ENCODE measurements at regions not wholly inside any gene's neighbourhood (a gene's known extent, or its start where the extent isn't known, plus 50 kb on each side); places are given as distances from the start of the nearest gene placed in this dataset.

GRCh38 chr7:42603496-42603895 is 308.4 kb downstream of the C7orf25 start:
- Histone ChIP-seq H3K4me3 (no peak overlapping the region), H3K36me3 (ENCODE audit: insufficient read depth in 1 of 2, low read depth in 1 of 2) (no peaks in the 10 kb centered on the region), H3K9me3 (no peaks in the 10 kb centered on the region), H3K4me1 (no peaks in the 10 kb centered on the region), H3K27me3 (ENCODE audit: insufficient read depth in 3 of 3, low read length in 2 of 3) (no peaks in the 10 kb centered on the region), H3K27ac (no peak overlapping the region)
- no peak for ATAC-seq
- 84 to 92% (median 91%) methylated on average over 2 of the region's 2 CpGs for WGBS, 3 donors
- no peak for TF ChIP-seq CTCF (IDR thresholded peaks at IDR 0.05)
- intact Hi-C loops (cut with DNase I), result no loop called here
- no peak for DNase-seq

- Histone ChIP-seq H3K27me3 (ENCODE audit: insufficient read depth in 3 of 3, low read length in 2 of 3) (no peaks in the 10 kb centered on the region), H3K4me1 (no peaks in the 10 kb centered on the region), H3K27ac (no peak overlapping the region), H3K9me3 (no peaks in the 10 kb centered on the region), H3K36me3 (ENCODE audit: insufficient read depth in 1 of 2, low read depth in 1 of 2) (no peaks in the 10 kb centered on the region), H3K4me3 (no peak overlapping the region)
- 87 to 90% (median 88%) methylated on average over 3 of the region's 3 CpGs for WGBS, 3 donors
- no peak for ATAC-seq
- intact Hi-C loops (cut with DNase I), result no loop called here
- DNase-seq, result no peak
- TF ChIP-seq CTCF (IDR thresholded peaks at IDR 0.05), result no peak
Observed at GRCh38 chr7:42597300-42597699, 314.6 kb downstream of the C7orf25 start.

GRCh38 chr7:42596737-42597136 is 315.1 kb downstream of the C7orf25 start:
- intact Hi-C loops (cut with DNase I), result no loop called here
- Histone ChIP-seq H3K27me3 (ENCODE audit: insufficient read depth in 3 of 3, low read length in 2 of 3) (no peaks in the 10 kb centered on the region), H3K4me1 (no peaks in the 10 kb centered on the region), H3K27ac (no peak overlapping the region), H3K9me3 (no peaks in the 10 kb centered on the region), H3K36me3 (ENCODE audit: insufficient read depth in 1 of 2, low read depth in 1 of 2) (no peaks in the 10 kb centered on the region), H3K4me3 (no peak overlapping the region)
- no peak for TF ChIP-seq CTCF (IDR thresholded peaks at IDR 0.05)
- ATAC-seq (no peak), DNase-seq (no peak)

GRCh38 chr7:42593860-42594259 is 318.0 kb downstream of the C7orf25 start:
- Histone ChIP-seq H3K27ac (no peak overlapping the region), H3K36me3 (ENCODE audit: insufficient read depth in 1 of 2, low read depth in 1 of 2) (no peaks in the 10 kb centered on the region), H3K4me3 (no peak overlapping the region), H3K4me1 (no peaks in the 10 kb centered on the region), H3K27me3 (ENCODE audit: insufficient read depth in 3 of 3, low read length in 2 of 3) (peaks cover 0 to 2% (median 0%) of the 10 kb centered on the region in 3 donors), H3K9me3 (no peaks in the 10 kb centered on the region)
- ATAC-seq (no peak), DNase-seq (no peak)
- TF ChIP-seq CTCF (IDR thresholded peaks at IDR 0.05), result no peak
- 85 to 87% (median 86%) methylated on average over 3 of the region's 3 CpGs for WGBS, 3 donors
- intact Hi-C loops (cut with DNase I), result no loop called here

- H3K4me1 ChIP-seq, result no peaks in the 10 kb centered on the region
- ATAC-seq (no peak), DNase-seq (no peak)
- H3K9me3 ChIP-seq, result no peaks in the 10 kb centered on the region
- no peak overlapping the region for H3K27ac ChIP-seq
- intact Hi-C loops (cut with DNase I), result no loop called here
- WGBS, 3 donors, result 44 to 57% (median 50%) methylated on average over 2 of the region's 2 CpGs
- peaks cover 0 to 2% (median 0%) of the 10 kb centered on the region in 3 donors for H3K27me3 ChIP-seq (ENCODE audit: insufficient read depth in 3 of 3, low read length in 2 of 3)
- no peak for TF ChIP-seq CTCF (IDR thresholded peaks at IDR 0.05)
- H3K36me3 ChIP-seq (ENCODE audit: insufficient read depth in 1 of 2, low read depth in 1 of 2), result no peaks in the 10 kb centered on the region
- H3K4me3 ChIP-seq, result no peak overlapping the region
Observed at GRCh38 chr7:42590771-42591310, 321.0 kb downstream of the C7orf25 start.
